ENCODE measurements at regions not wholly inside any gene's neighbourhood (a gene's known extent, or its start where the extent isn't known, plus 50 kb on each side); places are given as distances from the start of the nearest gene placed in this dataset.
"Not testable (repeated sequence)": the region's sequence is repeated elsewhere in the genome, so short reads cannot be mapped to it uniquely, and the experiment has no call there.

DNA sequence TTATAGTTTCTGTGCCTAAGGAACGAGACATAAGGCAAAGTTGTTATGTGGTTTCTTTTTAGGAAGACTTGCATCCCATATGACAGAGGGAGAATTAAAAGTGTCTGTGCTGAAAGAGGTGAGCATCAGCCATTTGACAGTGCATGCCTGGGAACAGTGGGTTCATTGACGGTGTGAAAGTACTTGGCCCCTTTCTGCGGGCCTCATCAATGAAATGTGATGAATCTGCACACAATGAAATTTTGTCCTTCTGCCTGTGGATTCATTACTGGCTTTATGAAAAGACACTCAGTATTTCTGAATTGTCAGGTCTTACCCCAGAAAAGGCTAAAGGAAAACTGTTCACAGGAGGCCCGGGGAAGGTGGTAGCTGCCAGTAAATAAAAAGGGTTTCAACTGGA, 295.8 kb downstream of the FOXO1 start:
- no peaks in the 10 kb centered on the region for H3K36me3 ChIP-seq (ENCODE audit: control insufficient read depth, insufficient read depth, low read length)
- no peaks in the 10 kb centered on the region for H3K9me3 ChIP-seq (ENCODE audit: control insufficient read depth, low read length)
- H3K27me3 ChIP-seq (ENCODE audit: control insufficient read depth, insufficient read depth, low read length): peaks cover 4% of the 10 kb centered on the region
- H3K9ac ChIP-seq (ENCODE audit: low read length): no peak overlapping the region
- no peak overlapping the region for H3K4me3 ChIP-seq (ENCODE audit: low read length)
- H3K4me1 ChIP-seq (ENCODE audit: control insufficient read depth, insufficient read depth, low read length): no peaks in the 10 kb centered on the region

DNA sequence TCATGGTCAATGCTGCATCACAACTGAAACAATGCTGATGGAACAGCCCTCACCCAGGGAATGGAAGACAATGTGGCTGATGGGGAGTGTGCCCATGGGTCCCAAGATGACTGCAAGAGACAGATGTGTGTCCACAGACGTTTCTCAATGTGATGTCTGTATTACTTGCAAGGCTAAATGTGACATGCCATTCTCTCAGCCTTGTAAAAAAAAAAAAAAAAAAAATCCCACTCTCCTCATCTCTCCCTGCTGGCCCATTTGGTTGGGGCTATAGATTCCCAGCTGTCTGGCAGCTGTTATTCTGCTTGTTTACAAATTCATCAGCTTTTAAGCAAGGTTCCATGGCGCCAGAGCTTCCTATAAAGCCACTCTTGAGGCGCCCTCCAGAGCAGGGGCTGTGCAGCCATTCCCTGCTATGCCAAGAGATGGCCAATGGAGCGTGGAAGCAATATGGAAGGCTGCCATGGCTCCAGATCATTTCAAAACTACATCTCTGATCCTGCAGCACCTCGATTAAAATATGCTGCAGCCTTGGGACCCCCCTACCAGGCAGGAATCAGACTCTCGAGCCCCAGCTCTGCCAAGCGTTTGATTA, 294.8 kb downstream of the FOXO1 start:
- Histone ChIP-seq H3K36me3 (ENCODE audit: control insufficient read depth, insufficient read depth, low read length) (no peaks in the 10 kb centered on the region), H3K4me1 (ENCODE audit: control insufficient read depth, insufficient read depth, low read length) (no peaks in the 10 kb centered on the region), H3K9me3 (ENCODE audit: control insufficient read depth, low read length) (no peaks in the 10 kb centered on the region), H3K27me3 (ENCODE audit: control insufficient read depth, insufficient read depth, low read length) (peaks cover 4% of the 10 kb centered on the region), H3K9ac (ENCODE audit: low read length) (no peak overlapping the region), H3K4me3 (ENCODE audit: low read length) (no peak overlapping the region)

DNA sequence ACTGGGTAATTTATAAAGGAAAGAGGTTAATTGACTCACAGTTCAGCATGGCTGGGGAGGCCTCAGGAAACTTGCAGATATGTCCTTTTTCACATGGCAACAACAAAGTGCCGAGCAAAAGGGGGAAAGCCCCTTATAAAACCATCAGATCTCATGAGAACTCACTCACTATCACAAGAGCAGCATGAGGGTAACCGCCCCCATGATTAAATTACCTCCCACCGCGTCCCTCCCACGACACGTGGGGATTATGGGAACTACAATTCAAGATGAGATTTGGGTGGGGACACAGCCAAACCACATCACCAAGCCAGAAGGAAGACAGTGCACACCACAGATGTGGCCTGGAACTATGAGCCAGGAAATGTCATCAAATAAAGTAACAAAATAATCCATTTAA, 292.8 kb downstream of the FOXO1 start:
- not testable (repeated sequence) for H3K4me1 ChIP-seq (ENCODE audit: control insufficient read depth, insufficient read depth, low read length); H3K9me3 ChIP-seq (ENCODE audit: control insufficient read depth, low read length); H3K9ac ChIP-seq (ENCODE audit: low read length); H3K27me3 ChIP-seq (ENCODE audit: control insufficient read depth, insufficient read depth, low read length); H3K4me3 ChIP-seq (ENCODE audit: low read length); H3K36me3 ChIP-seq (ENCODE audit: control insufficient read depth, insufficient read depth, low read length)

DNA sequence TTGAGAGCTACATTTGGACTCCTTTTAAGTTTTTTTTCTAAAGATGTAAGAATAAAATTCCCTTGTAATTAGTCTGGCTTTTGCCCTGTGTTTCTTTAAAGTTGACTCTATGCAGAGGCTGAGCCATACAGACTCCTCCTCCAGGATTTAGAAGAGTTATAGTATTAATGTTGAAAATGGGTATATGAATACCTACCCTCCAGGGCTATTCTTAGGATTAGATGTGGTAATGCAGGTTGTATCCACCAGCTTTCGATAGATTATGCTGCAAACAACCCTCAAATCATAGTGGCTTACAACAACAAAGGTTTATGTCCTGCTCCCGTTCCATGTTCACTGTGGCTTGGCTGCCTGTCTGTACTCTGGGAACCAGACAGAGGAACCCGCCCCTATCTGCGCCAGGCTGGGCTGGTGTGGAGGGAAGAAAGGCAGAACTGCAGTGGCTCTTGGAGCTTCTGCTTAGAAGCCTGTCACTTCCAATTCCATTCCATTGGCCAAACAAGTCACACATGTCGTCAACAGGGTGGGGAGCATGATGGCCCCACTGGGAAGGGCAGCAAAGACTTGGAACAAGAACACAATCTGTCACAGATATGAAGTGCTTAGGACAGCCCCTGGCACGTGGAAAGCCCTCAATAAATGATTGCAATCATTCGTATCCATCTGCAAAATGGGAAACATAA, 290.8 kb downstream of the FOXO1 start:
- Histone ChIP-seq H3K9ac (ENCODE audit: low read length) (no peak overlapping the region), H3K27me3 (ENCODE audit: control insufficient read depth, insufficient read depth, low read length) (peaks cover 4% of the 10 kb centered on the region), H3K4me1 (ENCODE audit: control insufficient read depth, insufficient read depth, low read length) (no peaks in the 10 kb centered on the region)

DNA sequence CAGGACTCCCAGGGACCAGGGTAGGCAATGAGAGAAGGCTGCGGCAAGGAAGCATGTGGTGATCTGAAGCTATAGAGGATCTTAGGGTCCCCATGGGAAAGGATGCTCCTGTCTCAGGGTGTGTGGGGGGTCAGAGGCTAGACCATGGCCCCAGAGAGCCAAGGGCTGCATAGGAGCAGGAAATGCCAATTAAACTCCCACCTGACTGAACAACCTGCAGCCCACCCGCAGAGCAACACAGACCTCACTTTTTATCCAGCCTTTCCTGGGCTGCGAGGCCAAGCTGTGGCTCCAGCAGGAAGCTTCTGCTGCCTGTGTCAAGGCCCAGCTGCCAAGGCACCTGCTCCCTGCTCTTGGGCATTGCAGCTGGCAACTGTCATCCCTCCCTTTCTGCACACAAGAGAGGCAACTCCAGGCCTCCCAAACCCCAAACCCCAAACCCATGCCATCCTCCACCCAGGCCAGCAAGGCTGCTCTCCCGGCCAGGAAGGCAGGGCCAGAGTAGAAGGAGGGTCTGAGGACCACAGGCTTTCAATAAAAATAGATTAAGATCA, 290.1 kb downstream of the FOXO1 start:
- Histone ChIP-seq H3K4me1 (ENCODE audit: control insufficient read depth, insufficient read depth, low read length) (no peaks in the 10 kb centered on the region), H3K9ac (ENCODE audit: low read length) (no peak overlapping the region), H3K36me3 (ENCODE audit: control insufficient read depth, insufficient read depth, low read length) (no peaks in the 10 kb centered on the region), H3K27me3 (ENCODE audit: control insufficient read depth, insufficient read depth, low read length) (peaks cover 4% of the 10 kb centered on the region), H3K9me3 (ENCODE audit: control insufficient read depth, low read length) (no peaks in the 10 kb centered on the region), H3K4me3 (ENCODE audit: low read length) (no peak overlapping the region)

More for the DNA sequence above, 290.8 kb downstream of the FOXO1 start:
- Histone ChIP-seq H3K9me3 (ENCODE audit: control insufficient read depth, low read length) (no peaks in the 10 kb centered on the region), H3K4me3 (ENCODE audit: low read length) (no peak overlapping the region), H3K36me3 (ENCODE audit: control insufficient read depth, insufficient read depth, low read length) (no peaks in the 10 kb centered on the region)

DNA sequence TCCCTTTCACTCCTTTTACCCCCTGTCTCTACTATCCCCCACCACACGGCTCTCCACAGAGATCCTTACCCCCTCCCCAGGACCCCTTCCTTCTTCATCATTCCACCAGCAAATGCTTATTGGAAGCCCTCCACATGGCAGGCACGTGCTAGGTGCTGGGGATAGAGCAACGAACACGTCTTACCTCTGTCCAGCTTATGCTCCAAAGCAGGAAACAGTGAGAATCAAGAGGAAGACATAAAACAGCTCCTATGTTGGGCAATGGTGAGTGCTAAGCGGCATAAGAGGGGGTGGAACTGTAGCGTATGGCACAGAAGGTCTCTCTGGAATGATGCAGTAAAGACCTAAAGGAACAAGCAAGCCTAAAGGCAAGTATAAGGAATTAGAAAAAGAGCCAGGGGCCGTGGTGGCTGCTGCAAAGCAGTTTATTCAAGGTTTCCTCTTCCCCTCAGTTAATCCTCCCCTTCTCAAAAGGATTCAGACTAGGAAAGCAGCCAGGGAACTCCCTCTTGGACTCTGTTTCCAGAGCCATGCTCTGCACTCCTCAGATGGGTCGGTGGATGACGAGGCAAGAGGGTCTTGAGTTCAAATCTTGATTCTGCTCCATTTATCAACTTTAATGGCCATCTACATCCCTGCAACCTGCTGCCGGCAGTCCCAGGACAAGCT, 289.4 kb downstream of the FOXO1 start:
- H3K9ac ChIP-seq (ENCODE audit: low read length): no peak overlapping the region
- peaks cover 4% of the 10 kb centered on the region for H3K27me3 ChIP-seq (ENCODE audit: control insufficient read depth, insufficient read depth, low read length)
- no peaks in the 10 kb centered on the region for H3K4me1 ChIP-seq (ENCODE audit: control insufficient read depth, insufficient read depth, low read length)
- no peak overlapping the region for H3K4me3 ChIP-seq (ENCODE audit: low read length)
- H3K9me3 ChIP-seq (ENCODE audit: control insufficient read depth, low read length): no peaks in the 10 kb centered on the region
- H3K36me3 ChIP-seq (ENCODE audit: control insufficient read depth, insufficient read depth, low read length): no peaks in the 10 kb centered on the region

DNA sequence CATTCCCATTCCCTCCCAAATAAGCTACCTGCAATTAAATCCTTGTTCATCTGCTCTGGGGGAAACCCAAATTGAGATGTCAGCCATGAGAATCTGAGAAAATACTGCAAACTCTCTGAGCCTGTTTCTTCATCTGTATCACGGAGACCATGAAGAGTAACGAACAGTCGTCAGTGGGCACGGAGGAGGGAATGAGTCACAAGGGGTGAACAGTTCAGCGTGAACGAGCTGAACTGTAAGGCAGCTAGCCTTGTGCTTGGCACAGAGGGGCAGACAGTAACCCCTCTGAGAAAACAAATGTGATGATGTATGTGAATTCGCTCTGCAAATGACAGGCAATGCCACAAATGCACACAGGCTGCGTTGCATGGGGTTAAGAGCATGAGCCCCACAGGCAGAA, 288.7 kb downstream of the FOXO1 start:
- H3K4me1 ChIP-seq (ENCODE audit: control insufficient read depth, insufficient read depth, low read length): no peaks in the 10 kb centered on the region
- H3K9ac ChIP-seq (ENCODE audit: low read length): no peak overlapping the region
- H3K27me3 ChIP-seq (ENCODE audit: control insufficient read depth, insufficient read depth, low read length): peaks cover 4% of the 10 kb centered on the region
- H3K4me3 ChIP-seq (ENCODE audit: low read length): no peak overlapping the region
- no peaks in the 10 kb centered on the region for H3K9me3 ChIP-seq (ENCODE audit: control insufficient read depth, low read length)
- H3K36me3 ChIP-seq (ENCODE audit: control insufficient read depth, insufficient read depth, low read length): no peaks in the 10 kb centered on the region

DNA sequence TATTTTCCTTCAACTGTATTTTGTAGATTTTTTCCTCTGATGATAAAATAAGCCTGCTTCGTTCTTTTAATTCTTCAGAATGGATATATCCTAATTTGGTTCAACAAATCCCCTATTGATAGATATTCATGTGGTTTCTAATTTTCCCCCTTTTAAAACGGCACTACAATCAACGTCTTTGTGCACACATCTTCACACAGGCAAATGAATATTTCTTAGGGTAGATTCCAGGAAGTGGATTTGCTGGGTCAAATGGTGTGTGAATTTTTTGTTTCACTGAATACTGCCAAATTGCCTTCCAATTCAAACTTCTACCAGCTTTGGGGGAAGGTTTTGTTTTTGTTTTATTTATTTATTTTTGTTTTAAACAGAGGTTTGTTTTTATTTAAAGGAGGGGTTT, 287.2 kb downstream of the FOXO1 start:
- Histone ChIP-seq H3K9me3 (ENCODE audit: control insufficient read depth, low read length) (no peaks in the 10 kb centered on the region), H3K9ac (ENCODE audit: low read length) (no peak overlapping the region), H3K4me3 (ENCODE audit: low read length) (no peak overlapping the region), H3K36me3 (ENCODE audit: control insufficient read depth, insufficient read depth, low read length) (no peaks in the 10 kb centered on the region), H3K4me1 (ENCODE audit: control insufficient read depth, insufficient read depth, low read length) (no peaks in the 10 kb centered on the region), H3K27me3 (ENCODE audit: control insufficient read depth, insufficient read depth, low read length) (peaks cover 2% of the 10 kb centered on the region)

DNA sequence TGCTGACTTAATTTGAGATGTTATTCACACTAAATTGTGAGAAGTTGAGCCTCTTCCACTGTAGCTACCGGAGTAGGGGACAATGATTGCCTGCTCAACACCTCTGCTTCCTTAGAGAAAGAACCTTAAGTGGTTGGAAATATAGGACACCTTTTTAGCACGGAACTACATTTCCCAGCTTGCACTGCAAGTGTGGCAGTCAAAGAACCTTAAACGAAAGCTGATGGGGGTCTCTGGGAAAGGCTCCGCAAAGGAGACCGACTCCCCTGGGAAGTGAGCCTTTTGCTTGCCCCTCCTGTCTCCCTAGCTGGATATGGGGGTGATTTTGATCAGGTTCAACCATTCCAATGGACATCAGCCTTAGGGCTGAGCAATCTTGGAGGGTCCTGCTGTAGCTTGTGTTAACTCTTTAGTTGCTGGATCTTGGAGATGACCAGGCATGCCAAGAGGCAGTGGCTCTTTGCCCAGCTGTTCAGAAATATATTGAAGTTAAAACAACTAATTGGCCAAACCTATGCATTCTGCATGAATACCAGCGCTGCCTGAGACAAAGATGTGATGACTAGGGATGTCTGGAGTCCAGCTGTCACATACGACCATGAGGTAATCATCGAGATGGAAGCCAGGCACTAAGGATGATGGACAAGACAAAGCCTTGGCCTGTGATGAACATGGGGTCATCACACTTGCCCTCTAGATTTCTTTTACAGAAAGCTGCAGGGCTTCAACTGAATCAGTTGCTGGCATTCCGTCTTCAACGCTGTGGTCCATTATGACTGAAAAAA, 286.5 kb downstream of the FOXO1 start:
- H3K27me3 ChIP-seq (ENCODE audit: control insufficient read depth, insufficient read depth, low read length): no peaks in the 10 kb centered on the region
- no peak overlapping the region for H3K4me3 ChIP-seq (ENCODE audit: low read length)
- H3K9me3 ChIP-seq (ENCODE audit: control insufficient read depth, low read length): no peaks in the 10 kb centered on the region
- H3K4me1 ChIP-seq (ENCODE audit: control insufficient read depth, insufficient read depth, low read length): no peaks in the 10 kb centered on the region
- H3K9ac ChIP-seq (ENCODE audit: low read length): no peak overlapping the region
- no peaks in the 10 kb centered on the region for H3K36me3 ChIP-seq (ENCODE audit: control insufficient read depth, insufficient read depth, low read length)

DNA sequence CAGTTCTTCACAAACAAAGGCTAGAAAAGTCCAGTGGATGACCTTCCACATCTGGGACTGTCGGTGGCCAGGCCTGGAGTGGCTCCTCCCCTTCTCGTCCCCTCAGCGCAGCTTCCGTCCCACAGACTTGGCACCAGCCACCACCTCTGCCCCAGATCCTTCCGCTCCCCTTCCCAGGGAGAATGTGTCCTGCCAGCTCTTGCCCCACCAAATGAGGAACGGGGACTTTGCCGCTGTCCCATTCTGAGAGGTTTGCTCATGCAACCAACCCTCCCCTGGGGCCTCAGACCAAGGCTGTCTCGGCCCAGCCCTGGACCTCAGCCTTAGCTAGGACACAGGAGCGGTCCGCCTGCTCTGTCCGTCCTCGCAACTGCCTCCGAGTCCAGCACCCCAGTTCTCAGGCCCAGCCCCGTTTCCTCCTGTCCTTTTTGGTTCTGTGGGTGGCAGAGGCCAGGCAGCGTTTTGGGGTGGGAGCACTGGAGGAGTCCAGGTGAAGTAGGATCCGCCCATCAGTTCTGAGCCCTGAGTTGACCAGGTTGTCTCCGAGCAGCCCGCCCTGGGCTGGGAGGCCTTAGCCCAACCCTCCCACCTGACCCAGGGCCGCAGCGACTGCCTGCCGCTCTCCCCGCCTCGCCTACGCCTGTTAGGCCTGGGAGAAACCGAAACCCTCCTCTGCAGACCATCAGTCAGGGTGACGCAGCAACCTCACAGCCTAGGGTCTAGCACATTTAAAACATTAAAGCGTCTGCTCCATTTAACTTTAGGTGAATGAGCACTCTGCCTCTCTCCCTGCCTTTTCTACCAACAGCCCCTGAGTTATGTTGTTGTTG, 284.3 kb downstream of the FOXO1 start:
- H3K9ac ChIP-seq (ENCODE audit: low read length): no peak overlapping the region
- H3K27me3 ChIP-seq (ENCODE audit: control insufficient read depth, insufficient read depth, low read length): no peaks in the 10 kb centered on the region
- H3K36me3 ChIP-seq (ENCODE audit: control insufficient read depth, insufficient read depth, low read length): no peaks in the 10 kb centered on the region
- H3K4me3 ChIP-seq (ENCODE audit: low read length): no peak overlapping the region
- no peaks in the 10 kb centered on the region for H3K4me1 ChIP-seq (ENCODE audit: control insufficient read depth, insufficient read depth, low read length)
- no peaks in the 10 kb centered on the region for H3K9me3 ChIP-seq (ENCODE audit: control insufficient read depth, low read length)

DNA sequence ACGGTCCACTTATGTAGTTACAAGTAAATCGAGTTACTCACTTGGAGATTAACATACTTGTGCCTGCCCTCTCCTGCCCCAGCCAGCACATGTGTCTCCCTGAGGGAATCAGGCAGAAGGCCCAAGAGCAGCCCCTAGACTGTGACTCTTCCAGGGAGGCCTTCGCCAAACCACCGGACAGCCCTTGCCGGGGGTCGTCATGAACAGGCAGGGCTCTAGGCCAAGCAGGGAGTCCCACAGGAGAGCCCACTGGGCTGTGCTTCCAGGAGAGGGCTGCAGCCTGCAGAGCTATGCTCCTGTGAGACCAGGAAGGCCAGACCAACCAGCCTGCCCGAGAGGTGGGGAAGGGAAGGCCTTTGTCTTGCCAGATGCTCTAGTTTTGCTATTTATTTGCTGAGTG, 283.3 kb downstream of the FOXO1 start:
- H3K9ac ChIP-seq (ENCODE audit: low read length): no peak overlapping the region
- H3K27me3 ChIP-seq (ENCODE audit: control insufficient read depth, insufficient read depth, low read length): no peaks in the 10 kb centered on the region

More for the DNA sequence above, 283.3 kb downstream of the FOXO1 start:
- Histone ChIP-seq H3K36me3 (ENCODE audit: control insufficient read depth, insufficient read depth, low read length) (no peaks in the 10 kb centered on the region), H3K4me1 (ENCODE audit: control insufficient read depth, insufficient read depth, low read length) (no peaks in the 10 kb centered on the region), H3K4me3 (ENCODE audit: low read length) (no peak overlapping the region), H3K9me3 (ENCODE audit: control insufficient read depth, low read length) (no peaks in the 10 kb centered on the region)
